Neural cell (in vitro differentiated cells): ENCODE measurements at regions not wholly inside any gene's neighbourhood (a gene's known extent, or its start where the extent isn't known, plus 50 kb on each side); places are given as distances from the start of the nearest gene placed in this dataset.

Experiments used
- H2AFZ ChIP-seq: fragments of 200-600, 300-800 bp; sonication (generic), shearing (Covaris generic); 2 replicates; pipeline ENCODE4 v1.6.0; 2014; ENCODE audit warnings: low read depth, mild to moderate bottlenecking, antibody characterized with exemption, low read length, moderate library complexity
- H3F3A ChIP-seq: fragments of 200-600 bp; shearing (Covaris generic); 2 replicates; pipeline ENCODE4 v1.6.1; 2016; ENCODE audit warnings: mild to moderate bottlenecking, moderate library complexity, mixed read lengths, antibody characterized with exemption, low read length; ENCODE audit not compliant: insufficient read depth, poor library complexity, severe bottlenecking
- H3K27ac ChIP-seq: fragments of 200-600, 300-800 bp; sonication (generic), shearing (Covaris generic); 2 replicates; pipeline ENCODE4 v1.5.1; 2014; ENCODE audit warnings: mild to moderate bottlenecking, low read length, moderate library complexity
- H3K27me3 ChIP-seq: fragments of 300-800, 200-600 bp; sonication (generic), shearing (Covaris generic); 2 replicates; pipeline ENCODE4 v1.6.0; 2014; ENCODE audit warnings: mild to moderate bottlenecking, low read depth, low read length, moderate library complexity; ENCODE audit not compliant: insufficient read depth
- H3K36me3 ChIP-seq: fragments of 300-800, 200-600 bp; sonication (generic), shearing (Covaris generic); 2 replicates; pipeline ENCODE4 v1.5.1; 2014; ENCODE audit warnings: mild to moderate bottlenecking, antibody characterized with exemption, low read length, moderate library complexity; ENCODE audit not compliant: insufficient read depth
- H3K4me2 ChIP-seq: fragments of 300-800, 200-600 bp; sonication (generic), shearing (Covaris generic); 2 replicates; pipeline ENCODE4 v1.6.0; 2014; ENCODE audit warnings: mild to moderate bottlenecking, low read length
- H3K4me3 ChIP-seq: fragments of 300-800, 200-600 bp; sonication (generic), shearing (Covaris generic); 2 replicates; pipeline ENCODE4 v1.5.1; 2014; ENCODE audit warnings: mild to moderate bottlenecking, low read length, moderate library complexity
- H3K79me2 ChIP-seq: fragments of 200-600 bp; shearing (Covaris generic); replicated peaks from 2 replicates; pipeline ENCODE4 v1.6.0; 2014; ENCODE audit warnings: mild to moderate bottlenecking, low read length, moderate library complexity; ENCODE audit not compliant: insufficient read depth
- H3K9ac ChIP-seq: fragments of 300-800, 200-600 bp; sonication (generic), shearing (Covaris generic); 2 replicates; pipeline ENCODE4 v1.6.1; 2016; ENCODE audit warnings: mild to moderate bottlenecking, low read length, mixed read lengths
- H3K9me2 ChIP-seq: fragments of 200-600 bp; shearing (Covaris generic); 2 replicates; pipeline ENCODE4 v1.6.1; 2016; ENCODE audit warnings: mild to moderate bottlenecking, low read length, mixed read lengths; ENCODE audit not compliant: insufficient read depth
- H3K9me3 ChIP-seq: fragments of 200-600, 300-800 bp; sonication (generic), shearing (Covaris generic); 2 replicates; pipeline ENCODE4 v1.6.1; 2016; ENCODE audit warnings: mild to moderate bottlenecking, mixed run types, low read length, moderate library complexity, mixed read lengths
- H4K20me1 ChIP-seq: fragments of 200-600 bp; shearing (Covaris generic); 2 replicates; pipeline ENCODE4 v1.6.1; 2016; ENCODE audit warnings: mild to moderate bottlenecking, mixed run types; ENCODE audit not compliant: insufficient read depth
- EP300 ChIP-seq: fragments of 450-650 bp; conservative IDR thresholded peaks from 2 replicates; pipeline ENCODE4 v1.6.1; 2014; ENCODE audit warnings: antibody characterized with exemption, mild to moderate bottlenecking, moderate library complexity; ENCODE audit not compliant: poor library complexity, severe bottlenecking
- EZH2 ChIP-seq: fragments of 200-600, 300-800 bp; shearing (Covaris generic), sonication (generic); IDR thresholded peaks from 2 replicates; pipeline ENCODE4 v1.6.1; 2014; ENCODE audit warnings: antibody characterized with exemption, low read length, borderline replicate concordance, mild to moderate bottlenecking; ENCODE audit not compliant: insufficient read depth, poor library complexity, severe bottlenecking
- MXI1 ChIP-seq: fragments of 450-650 bp; conservative IDR thresholded peaks from 2 replicates; pipeline ENCODE4 v1.6.1; 2014; ENCODE audit warnings: antibody characterized with exemption, mild to moderate bottlenecking; ENCODE audit not compliant: poor library complexity, severe bottlenecking
- POLR2AphosphoS5 ChIP-seq: IDR thresholded peaks from 2 replicates; pipeline ENCODE4 v1.6.1; 2012
- RAD21 ChIP-seq: fragments of 450-650 bp; conservative IDR thresholded peaks from 2 replicates; pipeline ENCODE4 v1.6.1; 2014; ENCODE audit warnings: antibody characterized with exemption, mild to moderate bottlenecking, moderate library complexity
- SMC3 ChIP-seq: fragments of 450-650 bp; conservative IDR thresholded peaks from 2 replicates; pipeline ENCODE4 v1.6.1; 2014; ENCODE audit warnings: antibody characterized with exemption, mild to moderate bottlenecking, moderate library complexity; ENCODE audit not compliant: poor library complexity
- TAF1 ChIP-seq: IDR thresholded peaks from 2 replicates; pipeline ENCODE4 v1.6.1; 2012; ENCODE audit warnings: low read depth
- TF ChIP-seq, protein P1 (sequence below): IDR thresholded peaks from 2 replicates; pipeline ENCODE4 v1.6.1; 2012; ENCODE audit warnings: borderline replicate concordance
- TF ChIP-seq, protein P2 (sequence below): fragments of 450-650 bp; IDR thresholded peaks from 2 replicates; pipeline ENCODE4 v1.5.1; 2014; ENCODE audit warnings: antibody characterized with exemption, mild to moderate bottlenecking, moderate library complexity; ENCODE audit not compliant: poor library complexity, severe bottlenecking

DNA sequence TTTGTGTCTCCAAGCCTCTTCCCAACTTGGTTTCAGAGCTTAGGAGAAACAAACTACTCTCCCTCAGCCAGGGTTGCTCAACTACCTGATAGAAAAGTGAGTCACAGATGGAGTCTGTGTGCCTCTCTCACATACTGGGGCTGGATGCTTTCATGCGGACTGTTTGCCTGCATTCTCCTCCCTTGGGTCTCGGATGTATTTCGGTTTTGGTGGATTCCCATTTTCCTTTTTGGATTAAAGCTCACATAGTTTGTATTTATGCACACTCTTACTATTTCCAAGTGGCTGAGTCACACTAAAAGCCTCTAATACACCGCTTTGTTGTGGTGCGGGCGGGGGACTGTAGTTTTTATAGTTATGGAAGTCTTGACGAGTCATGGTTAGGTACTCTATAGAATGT is 505.4 kb downstream of the LRFN5 start:
- Histone ChIP-seq H3K9ac (no peak overlapping the region), H4K20me1 (no peaks in the 10 kb centered on the region), H3K36me3 (no peaks in the 10 kb centered on the region), H3K27me3 (no peaks in the 10 kb centered on the region), H3F3A (no peaks in the 10 kb centered on the region), H3K79me2 (no peaks in the 10 kb centered on the region), H3K9me3 (peaks cover 9% of the 10 kb centered on the region), H2AFZ (no peak overlapping the region), H3K4me2 (no peak overlapping the region), H3K4me3 (no peak overlapping the region), H3K9me2 (no peaks in the 10 kb centered on the region), H3K27ac (no peak overlapping the region)
- TF ChIP-seq MXI1 (no peak), EZH2 (no peak), RAD21 (no peak), EP300 (no peak), POLR2AphosphoS5 (no peak), TAF1 (no peak)
- TF ChIP-seq, protein P1, sequence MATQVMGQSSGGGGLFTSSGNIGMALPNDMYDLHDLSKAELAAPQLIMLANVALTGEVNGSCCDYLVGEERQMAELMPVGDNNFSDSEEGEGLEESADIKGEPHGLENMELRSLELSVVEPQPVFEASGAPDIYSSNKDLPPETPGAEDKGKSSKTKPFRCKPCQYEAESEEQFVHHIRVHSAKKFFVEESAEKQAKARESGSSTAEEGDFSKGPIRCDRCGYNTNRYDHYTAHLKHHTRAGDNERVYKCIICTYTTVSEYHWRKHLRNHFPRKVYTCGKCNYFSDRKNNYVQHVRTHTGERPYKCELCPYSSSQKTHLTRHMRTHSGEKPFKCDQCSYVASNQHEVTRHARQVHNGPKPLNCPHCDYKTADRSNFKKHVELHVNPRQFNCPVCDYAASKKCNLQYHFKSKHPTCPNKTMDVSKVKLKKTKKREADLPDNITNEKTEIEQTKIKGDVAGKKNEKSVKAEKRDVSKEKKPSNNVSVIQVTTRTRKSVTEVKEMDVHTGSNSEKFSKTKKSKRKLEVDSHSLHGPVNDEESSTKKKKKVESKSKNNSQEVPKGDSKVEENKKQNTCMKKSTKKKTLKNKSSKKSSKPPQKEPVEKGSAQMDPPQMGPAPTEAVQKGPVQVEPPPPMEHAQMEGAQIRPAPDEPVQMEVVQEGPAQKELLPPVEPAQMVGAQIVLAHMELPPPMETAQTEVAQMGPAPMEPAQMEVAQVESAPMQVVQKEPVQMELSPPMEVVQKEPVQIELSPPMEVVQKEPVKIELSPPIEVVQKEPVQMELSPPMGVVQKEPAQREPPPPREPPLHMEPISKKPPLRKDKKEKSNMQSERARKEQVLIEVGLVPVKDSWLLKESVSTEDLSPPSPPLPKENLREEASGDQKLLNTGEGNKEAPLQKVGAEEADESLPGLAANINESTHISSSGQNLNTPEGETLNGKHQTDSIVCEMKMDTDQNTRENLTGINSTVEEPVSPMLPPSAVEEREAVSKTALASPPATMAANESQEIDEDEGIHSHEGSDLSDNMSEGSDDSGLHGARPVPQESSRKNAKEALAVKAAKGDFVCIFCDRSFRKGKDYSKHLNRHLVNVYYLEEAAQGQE, result no peak

DNA sequence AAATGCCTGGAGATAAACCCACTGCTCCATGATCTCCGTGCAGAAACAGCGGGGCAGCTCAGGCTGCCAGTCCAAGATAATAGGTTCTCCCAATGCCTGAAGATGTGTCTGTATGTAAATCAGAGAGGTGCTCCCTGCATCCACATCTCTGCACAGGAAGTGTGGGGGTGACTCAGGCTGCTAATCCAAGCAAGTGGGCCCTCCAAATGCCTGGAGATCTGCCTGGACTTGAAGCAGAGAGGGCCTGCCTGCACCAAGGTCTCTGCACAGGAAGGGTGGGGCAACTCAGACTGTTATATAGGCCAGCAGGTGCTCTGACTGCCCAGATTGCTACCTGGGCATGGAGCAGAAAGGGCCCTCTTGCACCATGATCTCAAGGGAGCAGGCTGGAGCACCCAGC is 504.7 kb downstream of the LRFN5 start:
- TF ChIP-seq EP300 (no peak), SMC3 (no peak), POLR2AphosphoS5 (no peak), MXI1 (no peak), EZH2 (no peak), TAF1 (no peak), RAD21 (no peak)
- TF ChIP-seq, protein P2, sequence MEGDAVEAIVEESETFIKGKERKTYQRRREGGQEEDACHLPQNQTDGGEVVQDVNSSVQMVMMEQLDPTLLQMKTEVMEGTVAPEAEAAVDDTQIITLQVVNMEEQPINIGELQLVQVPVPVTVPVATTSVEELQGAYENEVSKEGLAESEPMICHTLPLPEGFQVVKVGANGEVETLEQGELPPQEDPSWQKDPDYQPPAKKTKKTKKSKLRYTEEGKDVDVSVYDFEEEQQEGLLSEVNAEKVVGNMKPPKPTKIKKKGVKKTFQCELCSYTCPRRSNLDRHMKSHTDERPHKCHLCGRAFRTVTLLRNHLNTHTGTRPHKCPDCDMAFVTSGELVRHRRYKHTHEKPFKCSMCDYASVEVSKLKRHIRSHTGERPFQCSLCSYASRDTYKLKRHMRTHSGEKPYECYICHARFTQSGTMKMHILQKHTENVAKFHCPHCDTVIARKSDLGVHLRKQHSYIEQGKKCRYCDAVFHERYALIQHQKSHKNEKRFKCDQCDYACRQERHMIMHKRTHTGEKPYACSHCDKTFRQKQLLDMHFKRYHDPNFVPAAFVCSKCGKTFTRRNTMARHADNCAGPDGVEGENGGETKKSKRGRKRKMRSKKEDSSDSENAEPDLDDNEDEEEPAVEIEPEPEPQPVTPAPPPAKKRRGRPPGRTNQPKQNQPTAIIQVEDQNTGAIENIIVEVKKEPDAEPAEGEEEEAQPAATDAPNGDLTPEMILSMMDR, result no peak
- TF ChIP-seq, protein P1, result no peak
- H3K9ac ChIP-seq, result no peak overlapping the region
- H2AFZ ChIP-seq, result no peak overlapping the region
- no peaks in the 10 kb centered on the region for H4K20me1 ChIP-seq
- H3K27ac ChIP-seq, result no peak overlapping the region
- no peaks in the 10 kb centered on the region for H3F3A ChIP-seq
- no peak overlapping the region for H3K4me3 ChIP-seq
- peaks cover 9% of the 10 kb centered on the region for H3K9me3 ChIP-seq
- no peaks in the 10 kb centered on the region for H3K9me2 ChIP-seq
- H3K36me3 ChIP-seq, result no peaks in the 10 kb centered on the region
- no peaks in the 10 kb centered on the region for H3K79me2 ChIP-seq
- no peak overlapping the region for H3K4me2 ChIP-seq
- no peaks in the 10 kb centered on the region for H3K27me3 ChIP-seq
